SU-DHL-6 (cell line): ENCODE measurements at regions not wholly inside any gene's neighbourhood (a gene's known extent, or its start where the extent isn't known, plus 50 kb on each side); places are given as distances from the start of the nearest gene placed in this dataset.

Source experiments
- CTCF ChIP-seq: fragments of 200-600 bp; sonication (generic); IDR thresholded peaks from one replicate; pipeline ENCODE4 v1.5.1; 2017; ENCODE audit warnings: antibody characterized with exemption, mild to moderate bottlenecking, low read length, moderate library complexity; ENCODE audit not compliant: insufficient read depth, poor library complexity, severe bottlenecking
- EZH2phosphoT487 ChIP-seq: fragments of 200-600 bp; sonication (generic), shearing (Covaris generic); conservative IDR thresholded peaks from 2 replicates; pipeline ENCODE4 v1.6.1; 2018; ENCODE audit warnings: mild to moderate bottlenecking, antibody characterized with exemption, low read length, moderate library complexity, mixed read lengths

DNA sequence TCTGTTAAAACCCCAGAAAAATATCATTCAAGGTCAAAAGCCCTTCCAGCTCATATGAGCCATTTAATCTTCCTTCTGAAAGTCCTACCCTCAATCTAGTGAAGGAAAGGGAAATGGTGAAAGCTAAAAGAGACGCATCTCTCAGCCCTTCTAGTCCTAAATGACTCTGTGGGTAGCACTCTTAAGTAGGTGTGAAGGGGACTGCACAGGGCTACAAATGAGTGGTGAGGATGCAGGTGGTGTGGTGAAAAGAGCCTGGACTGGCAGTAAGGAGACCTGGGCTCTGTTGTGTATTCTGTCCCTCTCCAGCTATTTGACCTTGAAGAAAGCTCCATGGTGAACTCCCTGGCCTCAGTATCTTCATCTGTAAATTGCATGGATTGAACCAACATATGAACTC is 671.8 kb upstream of the DIPK2B start:
- TF ChIP-seq CTCF (no peak), EZH2phosphoT487 (no peak)
